ENCODE measurements at regions not wholly inside any gene's neighbourhood (a gene's known extent, or its start where the extent isn't known, plus 50 kb on each side); places are given as distances from the start of the nearest gene placed in this dataset.

- TF ChIP-seq, protein P1, sequence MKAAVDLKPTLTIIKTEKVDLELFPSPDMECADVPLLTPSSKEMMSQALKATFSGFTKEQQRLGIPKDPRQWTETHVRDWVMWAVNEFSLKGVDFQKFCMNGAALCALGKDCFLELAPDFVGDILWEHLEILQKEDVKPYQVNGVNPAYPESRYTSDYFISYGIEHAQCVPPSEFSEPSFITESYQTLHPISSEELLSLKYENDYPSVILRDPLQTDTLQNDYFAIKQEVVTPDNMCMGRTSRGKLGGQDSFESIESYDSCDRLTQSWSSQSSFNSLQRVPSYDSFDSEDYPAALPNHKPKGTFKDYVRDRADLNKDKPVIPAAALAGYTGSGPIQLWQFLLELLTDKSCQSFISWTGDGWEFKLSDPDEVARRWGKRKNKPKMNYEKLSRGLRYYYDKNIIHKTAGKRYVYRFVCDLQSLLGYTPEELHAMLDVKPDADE (IDR thresholded peaks at IDR 0.05) = no peak
Observed at GRCh38 chr6:115665310-115665709, 395.4 kb downstream of the FRK start (continued).

DNA sequence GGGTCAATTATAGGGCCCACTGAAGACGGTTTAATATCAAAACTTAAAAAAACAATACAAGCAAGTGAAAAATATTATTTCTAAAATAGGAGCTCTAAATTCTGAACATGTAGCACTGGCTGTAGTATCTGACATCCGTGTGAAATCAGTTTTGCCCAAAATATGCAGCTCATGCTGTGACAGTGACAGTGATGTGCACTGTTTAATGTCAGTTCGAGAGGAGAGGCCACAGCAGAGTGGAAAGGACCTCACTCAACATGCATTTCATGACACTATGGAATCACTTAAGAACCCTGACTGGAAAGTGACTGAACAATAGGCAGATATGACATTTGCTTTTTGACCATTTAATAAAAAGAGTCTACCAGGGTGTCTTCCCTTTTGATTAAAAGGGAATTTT is 397.0 kb downstream of the FRK start:
- no peaks in the 10 kb centered on the region for H3K36me3 ChIP-seq (ENCODE audit: insufficient read depth)
- H3K36me3 Mint-ChIP-seq (ENCODE audit: low read depth) = no peaks in the 10 kb centered on the region

DNA sequence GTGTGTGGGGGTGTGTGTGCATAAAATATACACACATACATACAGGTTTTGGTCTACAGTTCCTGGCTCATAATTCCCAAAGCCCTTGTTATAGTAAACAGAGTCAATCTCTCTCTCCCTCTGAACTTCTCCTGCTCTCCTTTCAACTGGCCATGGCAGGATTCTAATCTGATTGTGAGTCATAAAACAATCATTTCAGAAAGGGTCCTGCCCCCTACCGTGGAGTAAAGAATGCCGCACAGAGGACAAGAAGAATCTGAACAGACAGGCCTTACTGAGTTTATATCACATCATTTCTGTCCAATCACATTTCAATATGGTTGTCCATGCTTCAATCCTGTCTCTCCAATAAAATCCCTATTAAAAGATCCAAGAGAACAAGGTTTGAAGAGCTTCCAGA is 416.9 kb downstream of the FRK start:
- no peak for ATAC-seq
- TF ChIP-seq STAT1 (IDR thresholded peaks at IDR 0.05; ENCODE audit: unreplicated experiment) (no peak), CREB1 (CRISPR knock-in tag; IDR thresholded peaks at IDR 0.05; ENCODE audit: low read depth) (no peak), POLR2AphosphoS5 (IDR thresholded peaks at IDR 0.05; ENCODE audit: low read depth) (no peak)
- TF ChIP-seq, protein P2, sequence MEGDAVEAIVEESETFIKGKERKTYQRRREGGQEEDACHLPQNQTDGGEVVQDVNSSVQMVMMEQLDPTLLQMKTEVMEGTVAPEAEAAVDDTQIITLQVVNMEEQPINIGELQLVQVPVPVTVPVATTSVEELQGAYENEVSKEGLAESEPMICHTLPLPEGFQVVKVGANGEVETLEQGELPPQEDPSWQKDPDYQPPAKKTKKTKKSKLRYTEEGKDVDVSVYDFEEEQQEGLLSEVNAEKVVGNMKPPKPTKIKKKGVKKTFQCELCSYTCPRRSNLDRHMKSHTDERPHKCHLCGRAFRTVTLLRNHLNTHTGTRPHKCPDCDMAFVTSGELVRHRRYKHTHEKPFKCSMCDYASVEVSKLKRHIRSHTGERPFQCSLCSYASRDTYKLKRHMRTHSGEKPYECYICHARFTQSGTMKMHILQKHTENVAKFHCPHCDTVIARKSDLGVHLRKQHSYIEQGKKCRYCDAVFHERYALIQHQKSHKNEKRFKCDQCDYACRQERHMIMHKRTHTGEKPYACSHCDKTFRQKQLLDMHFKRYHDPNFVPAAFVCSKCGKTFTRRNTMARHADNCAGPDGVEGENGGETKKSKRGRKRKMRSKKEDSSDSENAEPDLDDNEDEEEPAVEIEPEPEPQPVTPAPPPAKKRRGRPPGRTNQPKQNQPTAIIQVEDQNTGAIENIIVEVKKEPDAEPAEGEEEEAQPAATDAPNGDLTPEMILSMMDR (conservative IDR thresholded peaks at IDR 0.05; ENCODE audit: low read depth in 2 of 2) = no peak
- TF ChIP-seq, protein P1 (IDR thresholded peaks at IDR 0.05) = no peak

More for the DNA sequence above, 397.0 kb downstream of the FRK start:
- DNase-seq (ENCODE audit: low spot score) (no peak), ATAC-seq (no peak)
- Histone ChIP-seq H3K27me3 (ENCODE audit: insufficient read depth) (no peaks in the 10 kb centered on the region), H3K79me2 (replicated peaks; ENCODE audit: insufficient read depth) (no peaks in the 10 kb centered on the region), H3K9me2 (ENCODE audit: insufficient read depth) (no peaks in the 10 kb centered on the region), H3K4me3 (no peak overlapping the region), H4K20me1 (replicated peaks; ENCODE audit: insufficient read depth) (no peaks in the 10 kb centered on the region), H3K4me1 (ENCODE audit: insufficient read depth) (no peaks in the 10 kb centered on the region), H2AFZ (no peak overlapping the region), H3F3A (replicated peaks; ENCODE audit: low read depth) (no peaks in the 10 kb centered on the region), H3K27ac (ENCODE audit: low read depth) (no peak overlapping the region), H3K4me2 (no peak overlapping the region)
- Mint-ChIP-seq H3K4me1 (peaks cover 5% of the 10 kb centered on the region; the same call in 2 of the 3 replicates), H3K27me3 (ENCODE audit: insufficient read depth, low read depth, poor library complexity) (no peaks in the 10 kb centered on the region), H3K27ac (no peak overlapping the region), H3K4me3 (no peak overlapping the region), H3K9me3 (no peaks in the 10 kb centered on the region)
- TF ChIP-seq, protein P3, sequence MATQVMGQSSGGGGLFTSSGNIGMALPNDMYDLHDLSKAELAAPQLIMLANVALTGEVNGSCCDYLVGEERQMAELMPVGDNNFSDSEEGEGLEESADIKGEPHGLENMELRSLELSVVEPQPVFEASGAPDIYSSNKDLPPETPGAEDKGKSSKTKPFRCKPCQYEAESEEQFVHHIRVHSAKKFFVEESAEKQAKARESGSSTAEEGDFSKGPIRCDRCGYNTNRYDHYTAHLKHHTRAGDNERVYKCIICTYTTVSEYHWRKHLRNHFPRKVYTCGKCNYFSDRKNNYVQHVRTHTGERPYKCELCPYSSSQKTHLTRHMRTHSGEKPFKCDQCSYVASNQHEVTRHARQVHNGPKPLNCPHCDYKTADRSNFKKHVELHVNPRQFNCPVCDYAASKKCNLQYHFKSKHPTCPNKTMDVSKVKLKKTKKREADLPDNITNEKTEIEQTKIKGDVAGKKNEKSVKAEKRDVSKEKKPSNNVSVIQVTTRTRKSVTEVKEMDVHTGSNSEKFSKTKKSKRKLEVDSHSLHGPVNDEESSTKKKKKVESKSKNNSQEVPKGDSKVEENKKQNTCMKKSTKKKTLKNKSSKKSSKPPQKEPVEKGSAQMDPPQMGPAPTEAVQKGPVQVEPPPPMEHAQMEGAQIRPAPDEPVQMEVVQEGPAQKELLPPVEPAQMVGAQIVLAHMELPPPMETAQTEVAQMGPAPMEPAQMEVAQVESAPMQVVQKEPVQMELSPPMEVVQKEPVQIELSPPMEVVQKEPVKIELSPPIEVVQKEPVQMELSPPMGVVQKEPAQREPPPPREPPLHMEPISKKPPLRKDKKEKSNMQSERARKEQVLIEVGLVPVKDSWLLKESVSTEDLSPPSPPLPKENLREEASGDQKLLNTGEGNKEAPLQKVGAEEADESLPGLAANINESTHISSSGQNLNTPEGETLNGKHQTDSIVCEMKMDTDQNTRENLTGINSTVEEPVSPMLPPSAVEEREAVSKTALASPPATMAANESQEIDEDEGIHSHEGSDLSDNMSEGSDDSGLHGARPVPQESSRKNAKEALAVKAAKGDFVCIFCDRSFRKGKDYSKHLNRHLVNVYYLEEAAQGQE (IDR thresholded peaks at IDR 0.05; ENCODE audit: unreplicated experiment) = no peak

More for the DNA sequence above, 416.9 kb downstream of the FRK start:
- Histone ChIP-seq H3K4me1 (ENCODE audit: insufficient read depth) (no peaks in the 10 kb centered on the region), H3F3A (replicated peaks; ENCODE audit: low read depth) (no peaks in the 10 kb centered on the region), H2AFZ (no peak overlapping the region), H3K36me3 (ENCODE audit: insufficient read depth) (no peaks in the 10 kb centered on the region), H3K4me3 (no peak overlapping the region), H3K9me2 (ENCODE audit: insufficient read depth) (no peaks in the 10 kb centered on the region), H3K27me3 (ENCODE audit: insufficient read depth) (no peaks in the 10 kb centered on the region), H3K79me2 (replicated peaks; ENCODE audit: insufficient read depth) (no peaks in the 10 kb centered on the region), H3K4me2 (no peak overlapping the region), H4K20me1 (replicated peaks; ENCODE audit: insufficient read depth) (no peaks in the 10 kb centered on the region), H3K27ac (ENCODE audit: low read depth) (no peak overlapping the region)
- Mint-ChIP-seq H3K36me3 (ENCODE audit: low read depth) (no peaks in the 10 kb centered on the region), H3K4me3 (no peak overlapping the region), H3K4me1 (no peaks in the 10 kb centered on the region), H3K27me3 (ENCODE audit: insufficient read depth, low read depth, poor library complexity) (no peaks in the 10 kb centered on the region), H3K9me3 (no peaks in the 10 kb centered on the region; the same call in 2 of the 3 replicates), H3K27ac (no peak overlapping the region)
- DNase-seq (ENCODE audit: low spot score) = no peak

All from GM23338 (cell line).